OCI-LY7 (cell line): ENCODE measurements at regions not wholly inside any gene's neighbourhood (a gene's known extent, or its start where the extent isn't known, plus 50 kb on each side); places are given as distances from the start of the nearest gene placed in this dataset.

ENCODE experiments used
- EZH2phosphoT487 ChIP-seq: fragments of 200-600 bp; sonication (generic); IDR thresholded peaks from 2 replicates; pipeline ENCODE4 v1.6.1; 2018; ENCODE audit warnings: low read depth, borderline replicate concordance, mild to moderate bottlenecking, mixed run types, antibody characterized with exemption, low read length, moderate library complexity, mixed read lengths
- TF ChIP-seq, protein P1 (sequence below): fragments of 200-600 bp; sonication (generic); conservative IDR thresholded peaks from 2 replicates; pipeline ENCODE4 v1.5.1; 2014; ENCODE audit warnings: mild to moderate bottlenecking, antibody characterized with exemption, low read length, moderate library complexity, mixed read lengths

DNA sequence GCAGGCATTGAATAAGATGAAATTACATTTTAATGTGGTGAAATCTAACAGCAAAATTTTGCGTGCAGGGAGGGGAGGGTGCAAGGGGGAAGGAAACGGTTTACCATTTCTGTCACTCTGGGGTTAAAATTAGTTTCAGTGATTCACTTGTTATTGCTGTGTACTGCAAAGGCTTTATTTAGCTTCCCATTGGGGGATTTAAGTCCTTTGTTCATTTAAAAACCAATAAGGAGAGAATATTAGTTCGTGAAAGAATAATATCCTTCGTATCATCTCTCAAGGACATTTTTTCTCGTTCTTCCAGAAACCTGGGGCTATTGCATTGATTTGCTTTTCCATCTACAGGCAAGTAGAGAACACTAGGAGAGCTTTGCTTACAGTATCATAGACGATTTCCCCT lies 667.8 kb upstream of the RGMB start:
- TF ChIP-seq, protein P1, sequence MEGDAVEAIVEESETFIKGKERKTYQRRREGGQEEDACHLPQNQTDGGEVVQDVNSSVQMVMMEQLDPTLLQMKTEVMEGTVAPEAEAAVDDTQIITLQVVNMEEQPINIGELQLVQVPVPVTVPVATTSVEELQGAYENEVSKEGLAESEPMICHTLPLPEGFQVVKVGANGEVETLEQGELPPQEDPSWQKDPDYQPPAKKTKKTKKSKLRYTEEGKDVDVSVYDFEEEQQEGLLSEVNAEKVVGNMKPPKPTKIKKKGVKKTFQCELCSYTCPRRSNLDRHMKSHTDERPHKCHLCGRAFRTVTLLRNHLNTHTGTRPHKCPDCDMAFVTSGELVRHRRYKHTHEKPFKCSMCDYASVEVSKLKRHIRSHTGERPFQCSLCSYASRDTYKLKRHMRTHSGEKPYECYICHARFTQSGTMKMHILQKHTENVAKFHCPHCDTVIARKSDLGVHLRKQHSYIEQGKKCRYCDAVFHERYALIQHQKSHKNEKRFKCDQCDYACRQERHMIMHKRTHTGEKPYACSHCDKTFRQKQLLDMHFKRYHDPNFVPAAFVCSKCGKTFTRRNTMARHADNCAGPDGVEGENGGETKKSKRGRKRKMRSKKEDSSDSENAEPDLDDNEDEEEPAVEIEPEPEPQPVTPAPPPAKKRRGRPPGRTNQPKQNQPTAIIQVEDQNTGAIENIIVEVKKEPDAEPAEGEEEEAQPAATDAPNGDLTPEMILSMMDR, result no peak
- no peak for TF ChIP-seq EZH2phosphoT487
